Adrenal gland (tissue), 9 donors: ENCODE measurements at regions not wholly inside any gene's neighbourhood (a gene's known extent, or its start where the extent isn't known, plus 50 kb on each side); places are given as distances from the start of the nearest gene placed in this dataset.

Source experiments
- DNase-seq, 7 donors: peaks; one replicate each; pipeline ENCODE4 v3.0.0-alpha.2; 2019 to 2020
- H3K27ac ChIP-seq, 5 donors: fragments of 200-600 bp; sonication (generic) in 4 of 5; 1 replicate in 3 of 5; 2 replicates in 2 of 5; pipeline versions ENCODE4 v1.5.1 to v1.8.0; 2016 to 2020; ENCODE audit warnings: mild to moderate bottlenecking in 1 of 5
- H3K27me3 ChIP-seq: fragments of 200-600 bp; 2 replicates; pipeline ENCODE4 v1.8.0; 2021
- H3K36me3 ChIP-seq, 2 donors: fragments of 200-600 bp; replicated peaks in 1 of 2; 1 replicate in 1 of 2; 2 replicates in 1 of 2; pipeline versions ENCODE4 v1.5.1 to v1.8.0; 2018 to 2022
- H3K4me1 ChIP-seq, 2 donors: fragments of 200-600 bp; replicated peaks in 1 of 2; 1 replicate in 1 of 2; 2 replicates in 1 of 2; pipeline versions ENCODE4 v1.5.1 to v1.8.0; 2018 to 2021
- H3K4me3 ChIP-seq, 4 donors: fragments of 200-600 bp; sonication (generic) in 3 of 4; one replicate each; pipeline ENCODE4 v1.5.1; 2016 to 2018
- H3K9me3 ChIP-seq, 3 donors: fragments of 200-600 bp; sonication (generic) in 1 of 3; replicated peaks in 1 of 3; 1 replicate in 2 of 3; 2 replicates in 1 of 3; pipeline versions ENCODE4 v1.5.1 to v1.8.0; 2016 to 2021
- CTCF ChIP-seq, 6 experiments: fragments of 450-650 bp in 4 of 6; fragments of 200-600 bp in 2 of 6; sonication (generic) in 1 of 6; IDR thresholded peaks; 1 replicate in 5 of 6; 2 replicates in 1 of 6; pipeline versions ENCODE4 v1.5.1 to v1.8.0; 2016 to 2021; ENCODE audit warnings: antibody characterized with exemption in 6 of 6, mild to moderate bottlenecking in 2 of 6, moderate library complexity in 1 of 6
- POLR2A ChIP-seq, 2 donors: fragments of 450-650 bp; IDR thresholded peaks; one replicate each; pipeline ENCODE4 v1.6.1; 2017; ENCODE audit warnings: antibody characterized with exemption in 2 of 2, mild to moderate bottlenecking in 2 of 2, moderate library complexity in 1 of 2
- WGBS, 4 donors: extraction: QIAGEN DNeasy Blood & Tissue Kit in 2 of 4; methylation state at CpG; one replicate each; pipeline versions ENCODE4 v1.1.5 to v1.1.7; 2013 to 2017; 5-methylcytosine and 5-hydroxymethylcytosine counted together
- intact Hi-C, 2 donors: fragments of 100-400 bp; cut with DNase I; formaldehyde crosslinking; loops; one replicate each; pipeline versions ENCODE4 v1.14.1 to v1.15.0; 2022 to 2023
- donor health status: healthy with polysubstance abuse.
- donor health status: Bipolar disorder and iron deficiency.
- donor health status: DM: yes; HTN: yes; CAD: no.
- donor health status: DM: no; HTN: no; CAD: no.
- donor health status: DM: no; HTN: no; CAD: no.

- Histone ChIP-seq H3K4me1 (no peaks in the 10 kb centered on the region), H3K36me3 (no peaks in the 10 kb centered on the region), H3K27ac (no peak overlapping the region), H3K9me3 (no peaks in the 10 kb centered on the region), H3K27me3 (no peaks in the 10 kb centered on the region), H3K4me3 (no peak overlapping the region)
- no peak for DNase-seq
- 41 to 58% (median 51%) methylated on average over 2 of the region's 2 CpGs for WGBS, 4 donors
- intact Hi-C loops = no loop called here
- no peak for TF ChIP-seq CTCF (IDR thresholded peaks at IDR 0.05)
- no peak for TF ChIP-seq POLR2A (IDR thresholded peaks at IDR 0.05)
These were observed 111.0 kb upstream of the CPHXL start for GRCh38 chr16:75837264-75837663.

- Histone ChIP-seq H3K4me1 (no peaks in the 10 kb centered on the region), H3K36me3 (no peaks in the 10 kb centered on the region), H3K27me3 (no peaks in the 10 kb centered on the region), H3K27ac (no peak overlapping the region), H3K9me3 (no peaks in the 10 kb centered on the region), H3K4me3 (no peak overlapping the region)
- no peak for DNase-seq
- 57 to 70% (median 64%) methylated on average over 2 of the region's 2 CpGs for WGBS, 4 donors
- TF ChIP-seq POLR2A (IDR thresholded peaks at IDR 0.05) (no peak), CTCF (IDR thresholded peaks at IDR 0.05) (no peak)
- intact Hi-C loops = no loop called here
These were observed 111.4 kb upstream of the CPHXL start for GRCh38 chr16:75837681-75838080.

- WGBS, 4 donors = 0 to 12% (median 6%) methylated on average over 1 of the region's 1 CpG
- no peaks in the 10 kb centered on the region for H3K9me3 ChIP-seq
- no peaks in the 10 kb centered on the region for H3K27me3 ChIP-seq
- no peaks in the 10 kb centered on the region for H3K4me1 ChIP-seq
- no peak for DNase-seq
- intact Hi-C loops = no loop called here
- no peak overlapping the region for H3K27ac ChIP-seq
- H3K4me3 ChIP-seq = no peak overlapping the region
- TF ChIP-seq POLR2A (IDR thresholded peaks at IDR 0.05) (no peak), CTCF (IDR thresholded peaks at IDR 0.05) (no peak)
- H3K36me3 ChIP-seq = no peaks in the 10 kb centered on the region
These were observed 115.2 kb upstream of the CPHXL start for GRCh38 chr16:75841517-75841916.

- H3K27me3 ChIP-seq = no peaks in the 10 kb centered on the region
- no peak for DNase-seq
- no peak overlapping the region for H3K4me3 ChIP-seq
- TF ChIP-seq POLR2A (IDR thresholded peaks at IDR 0.05) = no peak
- no peak for TF ChIP-seq CTCF (IDR thresholded peaks at IDR 0.05)
- intact Hi-C loops = no loop called here
- no peak overlapping the region for H3K27ac ChIP-seq
- no peaks in the 10 kb centered on the region for H3K4me1 ChIP-seq
- WGBS, 4 donors = 65 to 86% (median 77%) methylated on average over 1 of the region's 1 CpG
- no peaks in the 10 kb centered on the region for H3K36me3 ChIP-seq
- H3K9me3 ChIP-seq = no peaks in the 10 kb centered on the region
These were observed 120.9 kb upstream of the CPHXL start for GRCh38 chr16:75847172-75847571.
